ENCODE measurements at regions not wholly inside any gene's neighbourhood (a gene's known extent, or its start where the extent isn't known, plus 50 kb on each side); places are given as distances from the start of the nearest gene placed in this dataset.

DNA sequence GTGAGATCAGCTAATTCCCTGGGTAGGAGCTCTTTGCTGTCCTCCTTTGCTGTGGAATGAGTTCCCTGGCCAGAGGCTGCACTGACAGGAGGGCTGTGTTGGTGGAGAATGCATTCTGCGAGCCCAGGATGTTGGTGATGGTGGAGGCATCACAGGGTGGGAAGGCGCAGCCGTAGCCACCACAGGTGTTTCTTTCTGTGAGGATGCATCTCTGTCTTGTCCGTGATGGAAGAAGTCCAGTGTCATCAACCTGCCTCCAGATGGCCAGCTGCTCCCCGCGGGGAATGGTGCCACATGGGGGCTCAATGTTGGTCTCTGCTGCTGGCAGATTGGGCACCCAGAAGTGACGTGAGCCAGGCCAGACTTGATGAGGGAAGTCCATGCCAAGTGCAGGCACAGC, 972.1 kb downstream of the TBC1D22A start:
- no peak for DNase-seq (ENCODE audit: low read depth in 2 of 2, low spot score in 1 of 2)

DNA sequence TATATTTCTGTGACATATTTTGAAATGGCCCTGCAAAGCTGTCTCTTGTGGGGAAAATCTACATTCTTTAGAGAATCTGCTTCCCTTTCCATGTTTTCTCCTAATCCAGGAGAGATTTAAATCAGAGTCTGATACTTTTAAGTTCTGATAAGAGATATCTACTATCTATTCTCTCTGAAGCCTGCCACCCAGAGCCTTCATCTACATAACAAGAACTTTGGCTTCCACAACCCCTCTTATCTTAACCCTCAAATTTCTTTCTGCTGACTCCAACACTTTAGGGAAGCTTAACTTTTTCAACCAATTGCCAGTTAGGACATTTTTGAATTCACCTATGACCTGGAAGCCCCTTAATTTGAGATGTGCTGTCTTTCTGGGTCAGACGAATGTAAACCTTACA, 965.2 kb downstream of the TBC1D22A start:
- DNase-seq (ENCODE audit: low read depth in 2 of 2, low spot score in 1 of 2) = no peak

DNA sequence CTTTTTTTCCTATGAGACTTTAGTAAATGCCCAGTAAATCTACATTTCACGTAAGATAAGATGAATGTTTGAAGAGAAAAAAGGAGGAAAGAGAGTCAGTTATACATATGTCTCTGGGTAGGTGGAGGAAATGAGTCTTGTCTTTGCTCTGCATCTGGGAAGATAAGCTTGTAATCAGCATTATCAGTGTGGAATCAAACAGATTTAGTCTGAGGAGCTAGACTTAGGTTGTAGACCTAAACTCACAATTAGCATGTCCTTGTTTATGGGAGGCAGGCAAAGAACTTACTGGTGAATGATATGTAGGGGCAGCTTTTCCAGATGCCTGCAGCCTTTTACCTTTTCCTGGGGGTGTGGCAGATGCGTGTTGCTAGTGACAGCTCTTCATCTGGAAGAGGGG, 962.3 kb downstream of the TBC1D22A start:
- DNase-seq (ENCODE audit: low read depth in 2 of 2, low spot score in 1 of 2) = no peak

DNA sequence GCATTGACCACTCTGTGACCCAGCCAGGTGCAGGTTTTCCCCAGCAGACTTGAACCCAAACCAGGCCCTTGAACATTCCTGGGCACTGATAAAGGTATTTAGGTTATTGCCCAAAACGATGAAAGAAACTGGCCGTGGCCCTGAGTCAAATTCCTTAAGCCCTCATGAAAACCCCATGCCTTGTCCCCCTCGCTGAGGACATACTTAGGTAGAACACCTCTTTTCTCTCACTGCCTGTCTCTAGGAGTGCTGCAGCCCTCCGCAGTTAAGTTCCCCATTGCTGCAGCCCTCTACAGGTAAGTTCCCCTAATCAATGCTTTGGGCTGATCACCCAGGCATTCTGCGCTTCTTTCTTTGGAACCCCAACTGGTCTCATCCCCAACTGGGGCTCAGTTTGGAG, 961.6 kb downstream of the TBC1D22A start:
- no peak for DNase-seq (ENCODE audit: low read depth in 2 of 2, low spot score in 1 of 2)

DNA sequence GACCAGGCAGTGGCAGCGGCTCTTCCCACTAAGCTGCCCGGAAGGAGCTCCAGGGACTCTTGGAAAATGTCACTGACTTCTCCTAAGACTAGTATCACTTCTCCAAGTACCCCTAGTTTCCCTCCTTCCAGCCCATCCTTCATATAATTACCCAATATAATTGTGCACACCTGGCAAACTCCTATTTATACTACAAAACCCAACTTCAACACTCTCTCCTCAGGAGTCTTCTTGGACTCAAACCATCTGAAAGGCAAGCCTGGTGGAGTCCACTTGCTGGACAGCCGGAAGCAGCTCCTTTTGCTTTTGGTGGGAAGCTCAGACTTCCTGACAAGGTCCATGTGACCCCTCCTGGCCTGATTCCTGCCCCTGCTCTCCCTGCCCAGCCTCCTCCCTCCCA, 955.9 kb downstream of the TBC1D22A start:
- no peak for DNase-seq (ENCODE audit: low read depth in 2 of 2, low spot score in 1 of 2)

DNA sequence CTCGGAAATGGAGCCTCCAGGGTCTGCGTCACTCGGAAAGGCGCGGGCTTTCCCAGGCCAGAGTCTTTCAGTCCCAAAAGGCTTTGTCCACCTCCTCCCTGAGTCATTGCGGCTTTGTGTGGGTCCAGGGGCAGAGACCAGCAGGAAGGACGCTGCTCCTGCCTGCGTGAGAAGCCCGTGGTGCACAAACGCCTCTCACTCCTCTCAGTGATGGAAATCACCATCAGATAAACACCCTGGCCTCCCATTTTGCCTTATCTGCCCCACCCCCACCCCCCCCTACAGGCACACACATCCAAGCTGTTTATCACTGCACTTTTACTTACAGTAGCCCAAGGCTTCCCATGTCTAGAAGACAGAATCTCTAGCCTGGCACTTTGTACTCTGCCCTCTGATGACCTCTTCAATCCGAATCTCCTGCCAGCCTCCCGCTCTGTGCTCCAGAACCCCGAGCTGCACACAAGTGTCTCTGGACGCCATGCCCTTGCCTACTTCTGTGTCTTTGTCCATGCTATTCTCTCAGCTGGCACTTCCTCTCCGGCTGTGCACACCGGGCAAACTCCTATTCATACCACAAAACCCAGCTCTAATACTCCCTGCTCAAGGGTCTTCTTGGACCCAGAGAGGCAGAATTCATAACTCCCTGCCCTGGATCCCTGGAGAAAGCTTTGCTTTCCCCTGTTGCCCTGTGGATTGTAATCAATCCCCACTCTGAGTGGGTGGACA, 954.6 kb downstream of the TBC1D22A start:
- no peak for DNase-seq (ENCODE audit: low read depth in 2 of 2, low spot score in 1 of 2)

DNA sequence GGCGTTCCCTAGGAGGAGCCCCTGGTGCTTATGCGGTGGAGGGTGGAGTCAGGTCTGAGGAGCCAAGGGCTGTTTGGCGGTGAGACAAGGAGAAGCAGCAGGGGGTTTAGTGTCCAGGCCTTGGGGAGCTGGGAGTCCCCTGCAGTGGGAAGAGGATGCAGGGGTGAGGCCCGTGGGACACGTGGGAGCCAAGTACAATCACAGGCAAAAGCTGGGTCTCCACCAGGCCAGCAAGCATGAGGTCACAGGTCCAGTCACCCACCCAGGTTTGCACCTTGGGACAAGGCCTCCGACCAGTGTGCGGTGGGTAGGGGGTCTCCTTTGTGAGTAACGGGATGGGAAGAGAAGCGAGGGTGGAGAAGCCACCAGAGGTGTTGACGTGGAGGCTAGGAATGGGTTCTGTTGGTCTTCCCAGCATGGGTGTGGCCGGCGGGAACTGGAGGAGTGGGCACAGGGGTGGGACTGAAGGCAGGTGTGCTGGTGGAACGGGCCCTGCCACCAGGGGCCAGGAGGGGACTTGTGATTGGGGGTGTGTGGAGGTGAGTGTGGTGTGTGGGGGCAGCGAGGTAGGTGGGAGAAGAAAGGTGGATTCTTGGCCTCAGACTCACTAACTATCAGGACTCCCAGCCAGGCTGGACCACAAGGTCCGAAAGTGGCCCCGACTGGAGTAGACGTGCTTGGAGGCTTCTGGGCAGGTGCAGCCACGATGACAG, 953.6 kb downstream of the TBC1D22A start:
- DNase-seq (ENCODE audit: low read depth in 2 of 2, low spot score in 1 of 2) = no peak

DNA sequence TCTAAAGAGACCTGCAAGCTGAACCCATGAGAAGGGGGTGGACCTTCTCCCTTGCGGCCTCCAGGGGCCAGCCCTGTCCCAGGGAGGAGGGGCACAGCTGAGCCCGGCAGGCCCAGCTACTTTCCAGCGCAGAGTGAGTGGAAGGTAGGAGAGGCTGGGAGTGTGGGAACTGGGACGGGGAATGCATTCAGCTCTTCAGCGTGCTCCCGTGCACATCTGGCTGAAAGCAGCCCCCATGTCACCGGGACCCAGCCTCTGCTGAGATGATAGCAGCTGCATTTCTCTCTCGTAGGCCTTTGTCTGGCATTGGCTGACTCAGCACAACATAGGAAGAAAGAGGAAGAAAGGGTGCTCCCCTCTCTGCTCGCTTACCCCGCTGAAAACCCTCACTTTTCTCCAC, 951.5 kb downstream of the TBC1D22A start:
- DNase-seq (ENCODE audit: low read depth in 2 of 2, low spot score in 1 of 2) = no peak

DNA sequence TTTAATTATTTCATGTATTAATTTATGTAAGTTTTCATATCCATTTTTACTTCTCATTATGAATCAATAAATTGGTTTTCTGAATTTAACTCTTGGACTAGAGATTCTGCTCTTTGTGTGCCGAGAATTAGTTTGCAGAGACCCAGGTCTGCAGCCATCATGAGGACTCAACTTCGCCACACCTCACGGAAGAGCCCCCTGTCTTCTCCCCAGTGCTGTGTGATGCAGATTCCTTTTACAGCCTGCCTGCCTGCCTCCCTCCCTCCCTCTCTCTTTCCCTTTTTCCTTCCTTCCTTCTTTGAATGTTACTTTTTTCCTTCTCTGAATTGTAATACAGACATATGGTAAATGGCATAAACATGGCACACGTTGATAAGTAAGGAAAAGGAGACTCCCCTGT, 947.7 kb downstream of the TBC1D22A start:
- no peak for DNase-seq (ENCODE audit: low read depth in 2 of 2, low spot score in 1 of 2)

DNA sequence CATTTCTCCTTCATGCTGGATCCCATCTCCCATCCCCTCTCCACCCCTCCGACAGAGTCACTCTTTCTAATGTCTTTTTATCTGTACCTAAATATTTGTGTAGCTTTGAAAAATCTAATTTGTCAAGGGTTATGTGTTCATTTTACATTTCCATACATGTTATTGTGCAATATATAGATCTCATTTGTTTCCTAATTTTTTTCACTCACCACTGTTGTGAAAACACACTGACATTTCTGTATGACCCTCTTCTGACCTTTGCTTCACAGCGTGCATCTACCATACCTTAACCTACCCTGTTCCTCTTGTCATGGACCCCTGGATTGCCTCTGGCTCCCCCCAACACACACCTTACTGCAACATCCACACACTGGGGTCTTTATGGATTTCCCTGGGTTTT, 942.9 kb downstream of the TBC1D22A start:
- no peak for DNase-seq (ENCODE audit: low read depth in 2 of 2, low spot score in 1 of 2)

DNA sequence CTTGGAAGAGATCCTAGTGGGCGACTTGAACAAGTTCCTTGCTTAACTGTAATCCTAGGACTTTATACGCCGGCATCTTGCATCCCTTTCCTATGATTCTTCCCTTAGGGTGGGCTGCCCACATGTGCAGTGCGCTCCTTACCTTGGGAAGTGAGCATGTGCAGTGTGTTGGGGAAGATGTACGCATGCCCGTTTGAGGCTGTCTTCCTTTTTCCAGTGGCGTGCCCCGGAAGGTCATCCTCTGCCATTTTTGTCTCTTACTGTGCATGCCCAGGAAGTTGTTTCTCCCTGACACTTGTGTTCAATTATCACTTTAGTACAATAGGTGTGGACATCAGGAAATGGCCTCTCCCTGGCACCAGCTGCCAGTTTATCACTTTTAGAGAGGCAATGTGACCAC, 936.5 kb downstream of the TBC1D22A start:
- DNase-seq (ENCODE audit: low read depth in 2 of 2, low spot score in 1 of 2) = no peak

DNA sequence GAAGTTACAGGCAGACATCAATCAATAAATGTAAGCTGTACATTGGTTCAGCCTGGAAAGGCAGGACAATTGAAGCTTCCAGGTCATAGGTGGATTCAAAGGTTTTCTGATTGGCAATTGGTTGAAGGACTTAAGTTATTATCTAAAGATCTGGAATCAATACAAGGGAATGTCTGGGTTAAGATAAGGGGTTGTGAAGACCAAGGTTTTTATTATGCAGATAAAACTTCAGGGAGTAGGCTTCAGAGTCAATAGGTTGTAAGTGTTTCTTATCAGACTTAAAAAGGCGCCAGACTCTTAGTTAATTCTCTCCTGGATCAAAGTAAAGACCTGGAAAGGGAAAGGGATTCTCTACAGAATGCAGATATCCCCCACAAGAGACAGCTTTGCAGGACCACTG, 935.4 kb downstream of the TBC1D22A start:
- no peak for DNase-seq (ENCODE audit: low read depth in 2 of 2, low spot score in 1 of 2)

DNA sequence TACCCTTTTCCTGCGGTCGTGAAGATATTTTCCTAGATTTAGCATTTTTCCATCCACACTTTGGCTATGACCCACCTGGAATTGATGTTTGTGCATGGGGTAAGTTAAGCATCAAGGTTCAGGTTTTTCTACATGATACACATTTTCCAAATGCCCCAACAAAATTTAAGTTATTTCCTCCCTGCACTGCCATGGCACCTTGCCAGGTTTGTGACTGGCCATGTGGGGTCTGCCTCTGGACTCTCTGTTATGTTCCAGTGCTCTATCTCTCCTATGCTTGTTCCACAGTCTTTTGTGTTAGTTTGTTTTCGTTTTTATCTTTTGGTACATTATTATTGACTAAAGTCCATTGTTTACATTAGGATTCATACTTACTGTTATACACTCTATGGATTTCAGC, 934.3 kb downstream of the TBC1D22A start:
- no peak for DNase-seq (ENCODE audit: low read depth in 2 of 2, low spot score in 1 of 2)

DNA sequence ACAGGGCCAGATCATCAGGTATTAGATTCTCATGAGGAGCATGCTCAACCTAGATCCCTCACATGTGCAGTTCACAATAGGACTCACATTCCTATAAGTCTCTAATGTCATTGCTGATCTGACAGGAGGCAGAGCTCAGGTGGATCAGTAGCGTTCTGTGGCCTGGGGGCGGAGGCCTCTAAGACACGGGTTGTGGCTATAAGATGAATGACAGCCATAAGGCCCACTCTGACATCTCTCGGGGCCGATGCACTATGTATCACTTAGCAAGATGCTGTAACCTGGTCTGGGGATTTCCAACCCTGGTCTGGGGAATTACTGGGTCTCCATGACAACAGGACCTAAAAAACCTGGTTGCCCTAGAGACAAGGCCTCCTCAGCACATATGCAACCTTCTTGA, 932.7 kb downstream of the TBC1D22A start:
- DNase-seq (ENCODE audit: low read depth in 2 of 2, low spot score in 1 of 2) = no peak

DNA sequence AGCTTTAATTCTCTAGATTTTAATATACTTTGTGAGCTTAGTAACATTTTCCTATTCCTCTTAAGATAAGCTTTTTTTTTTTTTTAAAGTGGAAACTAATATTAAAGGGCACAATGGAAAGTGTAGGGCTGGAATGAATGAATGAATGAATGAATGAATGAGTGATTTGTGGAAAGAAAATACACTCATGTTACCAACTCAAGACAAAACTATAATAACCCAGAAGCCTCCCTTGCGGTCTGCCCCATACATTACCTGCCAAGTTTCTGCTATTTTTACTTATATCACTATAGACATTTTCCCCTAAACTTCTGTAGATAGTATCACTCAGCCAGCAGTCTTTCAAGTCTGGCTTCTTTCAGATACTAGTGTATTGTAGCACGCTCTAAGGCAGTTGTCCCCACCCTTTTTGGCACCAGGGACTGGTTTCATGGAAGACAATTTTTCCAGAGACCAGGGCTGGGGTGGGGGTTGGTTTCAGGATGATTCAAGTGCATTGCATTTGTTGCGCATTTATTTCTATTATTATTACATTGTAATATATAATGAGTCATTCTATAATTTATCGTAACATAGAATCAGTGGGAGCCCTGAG, 932.2 kb downstream of the TBC1D22A start:
- DNase-seq (ENCODE audit: low read depth in 2 of 2, low spot score in 1 of 2) = no peak

DNA sequence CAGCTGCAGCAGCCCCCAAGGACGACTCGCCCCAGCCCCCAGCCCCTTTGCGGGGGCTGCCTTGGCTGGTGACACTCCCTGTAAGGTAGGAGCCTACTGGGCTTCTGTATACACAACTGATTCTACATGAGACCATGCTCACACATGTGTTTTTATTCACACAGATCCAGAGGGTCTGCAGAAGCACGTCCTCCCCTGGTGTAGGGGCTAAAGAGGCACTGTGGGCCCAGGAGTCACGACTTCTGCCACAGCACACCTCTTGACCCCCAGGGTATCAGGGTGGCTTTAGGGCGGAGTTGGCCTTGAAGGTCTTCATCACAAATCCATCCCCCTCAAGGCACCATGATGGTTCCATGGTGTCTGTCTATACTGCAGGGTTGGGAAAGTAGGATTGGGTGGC, 931.2 kb downstream of the TBC1D22A start:
- DNase-seq (ENCODE audit: low read depth in 2 of 2, low spot score in 1 of 2) = no peak

DNA sequence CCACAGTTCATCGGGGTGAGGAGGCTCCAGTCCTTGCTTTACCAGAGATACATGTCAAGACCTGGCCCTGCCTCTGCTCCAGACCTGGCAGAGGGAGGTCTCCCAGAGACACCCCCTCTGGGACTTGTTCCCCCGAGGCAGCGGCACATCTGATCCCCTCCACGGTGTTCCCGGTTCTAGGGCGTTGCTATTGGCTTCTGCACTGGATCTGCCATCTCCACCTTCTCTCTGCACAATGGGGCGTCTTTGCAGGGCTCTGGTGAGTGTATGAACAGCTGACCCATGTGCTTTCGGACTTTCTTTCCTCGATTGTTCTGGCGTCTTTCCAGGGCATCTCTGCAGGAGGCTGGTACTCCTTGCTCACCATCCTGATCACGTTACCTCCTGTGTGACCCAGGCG, 930.4 kb downstream of the TBC1D22A start:
- DNase-seq (ENCODE audit: low read depth in 2 of 2, low spot score in 1 of 2) = no peak

DNA sequence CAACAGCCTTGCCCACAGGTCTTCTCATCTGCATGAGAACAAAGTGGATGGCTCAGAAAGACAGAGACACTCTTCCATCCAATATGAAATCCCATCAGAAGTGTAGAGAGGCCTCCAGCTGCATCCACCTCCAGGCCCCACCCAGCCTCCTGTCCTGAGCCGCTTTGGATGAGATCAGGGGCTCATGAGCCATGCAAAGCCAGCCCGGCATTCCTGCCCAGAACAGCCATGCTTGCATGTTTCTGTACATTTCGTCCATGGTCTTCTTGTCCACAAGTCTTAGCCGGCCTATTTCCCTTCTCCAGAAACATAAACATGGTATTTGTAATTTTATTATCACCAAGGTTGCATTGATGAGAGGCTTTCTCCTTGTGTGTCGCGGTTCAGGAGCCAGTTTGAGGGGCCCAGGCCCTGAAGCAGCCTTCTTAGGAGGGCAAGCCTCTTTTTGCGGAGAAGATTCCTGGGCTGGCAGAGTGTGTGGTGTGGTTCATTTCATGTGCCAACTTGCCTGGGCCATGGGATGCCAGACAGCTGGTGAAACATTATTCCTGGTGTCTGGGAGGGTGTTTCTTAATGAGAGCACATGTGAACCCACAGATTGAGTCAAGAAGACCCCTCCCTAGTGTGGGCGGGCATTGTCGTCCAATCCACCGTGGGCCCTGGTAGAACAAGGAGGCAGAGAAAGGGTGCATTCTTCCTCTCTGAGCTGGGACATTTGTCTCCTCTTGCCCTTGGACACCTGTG, 928.9 kb downstream of the TBC1D22A start:
- no peak for DNase-seq (ENCODE audit: low read depth in 2 of 2, low spot score in 1 of 2)

DNA sequence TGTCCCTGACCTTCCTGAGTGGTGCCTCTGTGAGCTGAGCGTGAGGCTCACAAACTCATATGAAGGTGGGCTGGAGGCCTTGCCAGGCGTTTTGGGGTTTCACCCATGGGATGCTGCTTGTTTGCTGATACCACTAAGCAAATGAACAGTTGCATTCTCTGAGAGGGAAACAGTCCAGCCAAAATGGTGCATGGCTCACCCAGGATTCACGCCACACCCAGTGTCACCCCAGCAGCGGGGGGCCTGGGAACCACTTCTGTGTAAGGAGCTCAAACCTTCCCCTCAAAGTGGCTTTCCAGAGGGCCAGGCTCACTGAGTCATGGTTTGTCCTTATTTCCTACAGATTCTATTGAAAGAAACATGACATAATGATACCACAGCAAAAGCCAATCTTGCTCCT, 928.1 kb downstream of the TBC1D22A start:
- DNase-seq (ENCODE audit: low read depth in 2 of 2, low spot score in 1 of 2) = no peak

DNA sequence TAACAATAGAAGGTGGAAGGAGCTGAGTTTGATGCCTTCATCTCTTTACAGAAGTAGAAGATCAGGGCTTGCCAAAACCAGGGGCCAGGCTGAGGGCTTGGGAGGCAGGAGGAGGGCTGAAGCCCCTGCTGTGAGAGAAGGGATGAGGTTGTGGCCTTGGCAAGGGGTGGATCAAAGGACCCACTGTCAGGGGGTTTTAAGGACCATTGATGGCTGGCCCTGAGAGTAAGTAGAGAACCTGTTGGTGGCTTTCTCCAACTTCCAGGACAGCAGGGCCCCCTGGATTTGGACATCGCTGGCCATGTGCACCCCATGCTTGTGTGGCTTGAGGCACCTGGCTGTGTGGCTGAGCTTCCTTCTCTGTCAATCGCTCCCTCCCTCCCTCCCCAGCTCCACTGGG, 927.7 kb downstream of the TBC1D22A start:
- DNase-seq (ENCODE audit: low read depth in 2 of 2, low spot score in 1 of 2) = no peak

DNA sequence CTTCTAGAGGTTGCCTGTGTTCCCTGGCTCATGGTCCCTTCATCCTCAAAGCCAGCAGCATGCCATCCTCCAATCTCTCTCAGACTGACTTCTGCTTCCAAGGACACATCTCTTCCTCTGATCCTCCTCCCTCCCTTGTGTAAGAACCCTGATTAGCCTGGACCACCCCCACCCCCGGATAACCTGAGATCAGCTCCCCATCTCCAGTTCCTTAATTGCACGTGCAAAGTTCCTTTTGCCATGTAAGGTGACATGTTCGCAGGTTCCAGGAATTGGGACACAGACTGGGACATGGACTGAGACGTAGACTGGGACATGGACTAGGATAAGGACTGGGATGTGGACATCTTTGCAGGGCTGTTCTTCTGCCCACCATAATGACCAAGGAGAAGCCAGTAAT, 925.3 kb downstream of the TBC1D22A start:
- no peak for DNase-seq (ENCODE audit: low read depth in 2 of 2, low spot score in 1 of 2)

DNA sequence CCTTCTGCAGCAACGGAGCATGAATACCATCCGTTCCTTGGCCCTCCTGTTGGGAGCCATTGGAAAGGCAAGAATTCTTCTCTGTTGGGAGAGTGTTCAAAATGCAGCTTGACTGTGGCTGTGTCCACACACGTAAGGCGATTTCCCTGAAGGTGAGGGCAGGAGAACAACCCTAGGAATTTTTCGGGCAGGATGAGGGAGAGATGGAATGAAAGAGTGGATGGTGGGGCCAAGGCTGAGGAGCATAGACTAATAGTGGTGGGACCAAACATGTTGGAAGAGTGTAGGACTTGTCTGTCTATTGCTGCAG, 924.9 kb downstream of the TBC1D22A start:
- no peak for DNase-seq (ENCODE audit: low read depth in 2 of 2, low spot score in 1 of 2)

All from stimulated activated CD8-positive, alpha-beta memory T cell treated with anti-CD3 and anti-CD28 coated beads, Interleukin-4, amount 100 ng/mL, for 4 hours (primary cell).